Left renal pelvis (tissue), 4 donors: ENCODE measurements at regions not wholly inside any gene's neighbourhood (a gene's known extent, or its start where the extent isn't known, plus 50 kb on each side); places are given as distances from the start of the nearest gene placed in this dataset.

Source experiments
- DNase-seq, 4 donors: peaks; one replicate each; pipeline ENCODE4 v3.0.0-alpha.2; 2013; ENCODE audit warnings: low read depth in 4 of 4, low spot score in 3 of 4

DNA sequence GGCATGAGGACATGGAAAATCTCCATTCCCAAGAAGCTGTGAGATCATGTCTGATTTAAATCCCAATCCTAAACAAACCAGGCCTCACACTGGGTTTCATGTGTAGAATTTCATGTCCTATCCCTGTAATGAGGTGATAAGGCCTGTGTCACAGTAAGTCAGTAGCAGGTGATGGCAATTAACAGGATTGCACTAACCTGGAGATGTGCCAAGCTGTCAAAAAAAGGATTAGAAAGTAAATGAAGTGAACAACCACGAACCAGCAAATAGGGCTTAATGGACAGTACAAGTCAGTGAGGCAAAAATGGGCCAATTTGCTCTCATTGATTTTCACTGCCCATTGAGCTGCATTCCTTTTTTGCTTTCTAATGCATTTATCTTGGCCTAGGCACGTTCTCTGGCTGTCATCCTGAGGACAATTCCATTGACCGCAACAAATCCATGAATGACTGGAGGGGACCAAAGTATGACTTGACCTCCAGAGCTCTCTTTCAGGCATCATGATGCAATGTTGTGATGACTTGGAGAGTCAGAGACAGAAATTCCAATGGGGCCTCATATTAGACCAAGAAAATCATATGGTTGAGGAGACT, 673.6 kb upstream of the ADGRL2 start:
- no peak for DNase-seq

DNA sequence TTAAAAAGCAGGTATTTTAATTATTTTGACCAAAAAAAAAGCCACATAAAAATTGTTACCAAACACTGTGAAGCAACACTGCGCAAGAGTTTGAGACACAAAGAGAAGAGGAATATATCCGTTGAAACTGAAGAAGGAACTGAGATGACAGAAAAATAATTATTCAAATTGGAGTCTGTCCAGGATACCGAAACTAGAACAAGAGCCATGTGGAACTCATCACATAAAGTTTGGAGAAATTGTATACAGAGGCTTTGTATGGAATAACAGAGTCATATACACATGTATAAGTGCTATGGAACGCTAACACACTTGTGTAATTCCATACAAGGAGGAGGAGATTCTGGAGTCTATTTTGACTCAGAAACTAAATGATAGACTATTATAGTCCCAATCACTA, 675.1 kb upstream of the ADGRL2 start:
- no peak for DNase-seq

DNA sequence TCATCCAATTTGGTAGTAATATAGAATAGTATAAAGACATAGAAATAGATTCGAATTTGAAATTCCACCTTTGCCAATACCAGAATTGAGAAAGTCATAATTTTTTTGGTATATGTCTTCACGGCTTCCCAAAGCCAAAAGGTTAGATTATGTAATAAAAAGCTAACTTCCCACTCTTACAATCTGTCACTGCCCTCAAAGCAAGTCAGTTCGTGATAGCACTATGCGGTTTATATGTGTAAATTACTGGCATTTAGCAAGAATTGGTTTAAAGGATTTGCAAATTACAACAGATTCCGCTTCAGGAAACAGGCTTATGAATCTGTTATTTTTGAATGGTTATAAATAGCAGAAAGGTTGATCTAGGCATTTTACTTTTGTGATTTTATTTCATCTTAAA, 679.4 kb upstream of the ADGRL2 start:
- DNase-seq = no peak

DNA sequence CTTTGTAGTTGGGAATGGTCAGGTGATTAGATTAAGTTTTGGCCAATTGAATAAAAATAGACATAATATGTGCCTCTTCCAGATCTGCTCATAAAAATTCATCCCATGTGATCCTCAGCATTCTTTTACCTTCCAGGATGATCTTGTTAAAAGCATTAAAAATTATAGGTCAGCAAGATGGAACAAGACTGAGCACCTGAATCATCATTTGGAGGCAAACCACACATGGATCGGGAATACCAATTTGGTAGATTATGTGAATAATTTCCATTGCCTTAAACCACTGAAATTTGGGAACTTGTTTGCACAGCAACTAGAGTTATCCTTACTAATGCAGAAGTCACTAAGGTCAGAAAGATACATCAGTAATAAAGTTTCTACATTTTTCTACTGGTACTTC, 681.4 kb upstream of the ADGRL2 start:
- no peak for DNase-seq

DNA sequence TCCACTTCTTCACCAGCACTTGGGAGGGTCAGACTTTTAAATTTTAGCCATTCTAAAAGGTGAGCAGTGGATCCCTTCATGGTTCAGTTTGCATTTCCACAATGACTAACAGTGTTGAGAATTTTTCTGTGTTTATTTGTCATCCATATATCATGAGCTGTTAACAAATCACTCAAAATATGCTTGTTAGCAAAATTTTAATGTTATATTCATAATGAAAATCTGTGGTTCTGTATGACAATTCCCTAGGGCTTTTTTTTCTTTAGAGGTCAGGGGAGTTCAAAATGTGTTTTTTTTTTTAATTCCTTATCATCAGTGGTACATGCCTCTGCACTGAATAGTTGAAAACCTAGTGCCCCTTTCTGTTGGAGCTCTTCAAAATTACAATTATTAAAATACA, 682.2 kb upstream of the ADGRL2 start:
- no peak for DNase-seq

DNA sequence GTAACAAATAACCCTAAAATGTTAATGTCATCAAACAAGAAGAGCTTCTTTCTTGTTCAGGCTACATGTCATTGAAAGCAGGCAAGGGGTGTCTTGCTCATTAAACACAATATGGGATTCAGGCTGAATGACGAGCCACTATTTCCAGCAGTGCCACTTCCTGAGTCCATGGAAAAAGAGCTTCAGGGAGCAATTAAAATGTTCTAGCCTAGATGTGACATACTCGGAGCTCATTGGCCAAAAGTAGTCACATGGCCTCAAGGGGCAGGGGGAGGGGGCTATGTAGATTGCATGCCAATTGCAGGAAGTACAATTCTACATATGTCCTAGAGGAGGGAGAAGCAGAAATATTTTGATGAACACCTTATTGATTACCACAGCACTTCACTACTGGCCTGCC, 685.3 kb upstream of the ADGRL2 start:
- DNase-seq = no peak

DNA sequence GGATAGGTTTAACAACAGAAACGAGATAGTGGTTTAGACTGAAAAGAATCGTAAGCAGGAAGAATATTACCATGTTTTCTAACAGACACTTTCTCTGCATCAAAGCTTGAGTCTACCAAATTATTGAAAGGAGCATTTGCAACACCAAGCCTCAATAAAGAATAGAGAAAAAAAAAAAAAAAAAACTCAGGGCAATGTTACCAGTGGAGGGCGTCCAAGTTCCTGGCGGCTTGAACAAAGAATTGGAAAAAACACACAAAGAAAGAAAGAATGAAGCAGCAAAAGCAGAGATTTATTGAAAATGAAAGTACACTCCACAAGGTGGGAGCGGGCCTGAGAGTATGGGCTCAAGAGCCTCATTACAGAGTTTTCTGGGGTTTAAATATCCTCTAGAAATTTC, 686.5 kb upstream of the ADGRL2 start:
- no peak for DNase-seq

DNA sequence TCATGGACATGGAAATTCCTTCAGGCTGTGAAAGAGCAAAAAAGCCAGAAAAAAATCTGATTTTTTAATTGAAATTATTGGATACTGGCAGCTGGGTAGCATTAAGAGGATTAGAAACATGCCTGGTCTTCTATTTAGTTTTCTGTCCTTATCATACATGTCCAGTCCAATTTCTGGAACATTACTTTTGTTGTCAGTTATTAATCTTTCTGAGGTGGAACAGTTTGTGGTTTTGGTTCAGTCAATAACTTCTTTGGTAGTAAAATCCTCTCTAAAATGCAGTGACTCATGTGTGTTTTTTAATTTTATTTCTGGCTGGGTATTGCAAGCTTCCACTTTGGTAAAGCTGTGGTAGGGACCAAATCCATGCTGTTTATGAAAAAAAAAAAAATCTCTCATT, 687.0 kb upstream of the ADGRL2 start:
- DNase-seq = no peak

DNA sequence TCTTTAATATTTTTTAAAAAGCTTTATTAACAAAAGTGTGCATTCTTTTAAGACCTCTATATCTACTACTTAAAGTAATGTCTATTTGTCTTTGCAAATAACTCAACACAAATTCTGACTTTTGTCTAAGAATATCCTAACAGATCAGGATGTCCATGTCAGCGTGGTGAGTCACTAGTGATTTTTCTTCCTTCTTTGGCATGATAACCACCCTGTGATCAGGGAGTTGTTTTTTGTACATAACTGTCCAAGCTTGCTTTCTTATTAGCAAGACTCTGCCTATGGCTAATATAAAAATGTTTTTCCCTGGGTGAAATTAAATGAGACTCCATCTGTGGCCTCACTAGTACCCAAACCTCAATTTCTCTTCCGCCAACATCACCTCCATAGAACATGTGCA, 688.9 kb upstream of the ADGRL2 start:
- DNase-seq = no peak

DNA sequence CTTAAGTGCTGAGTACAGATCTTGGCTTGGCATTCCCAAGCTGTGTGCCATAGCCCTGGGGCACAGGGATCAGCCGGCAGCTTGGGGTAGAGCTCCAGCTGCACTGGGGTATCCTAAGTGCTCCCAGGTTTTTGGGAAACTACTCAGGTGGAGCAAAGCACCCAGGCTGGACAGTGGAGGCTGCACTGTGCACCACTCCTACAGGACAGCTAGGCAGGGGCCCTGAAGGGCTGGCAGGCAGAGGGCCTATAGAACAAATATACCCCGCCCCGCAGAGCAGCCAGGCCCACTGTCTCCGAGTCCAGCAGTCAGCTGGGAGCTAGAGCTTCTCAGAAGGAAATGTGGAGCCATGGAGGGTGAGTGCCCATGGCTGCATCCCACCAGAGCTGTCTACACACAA, 691.7 kb upstream of the ADGRL2 start:
- no peak for DNase-seq

DNA sequence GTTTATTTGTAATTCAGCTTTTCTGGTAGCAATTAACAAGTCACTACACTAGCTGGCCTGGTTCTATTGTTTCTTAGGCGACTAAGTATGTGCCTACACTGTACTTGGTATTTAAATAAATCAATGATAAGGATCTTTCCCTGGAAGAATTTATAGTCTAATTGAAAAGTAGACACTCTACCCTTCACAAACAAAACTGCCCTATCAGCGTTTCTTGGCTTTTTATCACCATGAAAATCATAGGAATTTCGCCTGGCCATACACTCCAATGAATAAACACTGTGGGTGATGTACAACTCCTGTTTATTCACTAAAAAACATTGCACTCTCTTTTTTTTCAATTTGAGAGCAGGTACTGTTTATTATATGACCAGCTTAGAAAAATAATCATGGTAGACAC, 702.9 kb upstream of the ADGRL2 start:
- DNase-seq = no peak

DNA sequence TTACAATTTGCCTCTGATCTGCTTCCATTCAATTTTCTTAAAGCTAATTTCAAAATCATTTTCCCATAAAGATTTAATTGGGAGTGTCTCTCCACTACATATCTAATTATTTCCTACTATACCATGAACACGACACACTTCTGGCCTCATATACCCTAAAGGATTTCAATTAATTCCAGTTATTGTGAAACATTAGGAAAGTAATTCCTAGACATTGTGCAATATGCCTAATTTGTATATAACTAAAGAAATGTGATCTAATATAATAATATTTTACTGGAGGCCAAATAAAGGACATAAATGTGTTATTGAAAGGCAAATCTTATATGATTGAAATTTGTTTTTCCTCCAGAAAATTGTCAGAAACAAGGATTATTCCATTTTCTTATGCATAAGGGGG, 727.2 kb upstream of the ADGRL2 start:
- no peak for DNase-seq

DNA sequence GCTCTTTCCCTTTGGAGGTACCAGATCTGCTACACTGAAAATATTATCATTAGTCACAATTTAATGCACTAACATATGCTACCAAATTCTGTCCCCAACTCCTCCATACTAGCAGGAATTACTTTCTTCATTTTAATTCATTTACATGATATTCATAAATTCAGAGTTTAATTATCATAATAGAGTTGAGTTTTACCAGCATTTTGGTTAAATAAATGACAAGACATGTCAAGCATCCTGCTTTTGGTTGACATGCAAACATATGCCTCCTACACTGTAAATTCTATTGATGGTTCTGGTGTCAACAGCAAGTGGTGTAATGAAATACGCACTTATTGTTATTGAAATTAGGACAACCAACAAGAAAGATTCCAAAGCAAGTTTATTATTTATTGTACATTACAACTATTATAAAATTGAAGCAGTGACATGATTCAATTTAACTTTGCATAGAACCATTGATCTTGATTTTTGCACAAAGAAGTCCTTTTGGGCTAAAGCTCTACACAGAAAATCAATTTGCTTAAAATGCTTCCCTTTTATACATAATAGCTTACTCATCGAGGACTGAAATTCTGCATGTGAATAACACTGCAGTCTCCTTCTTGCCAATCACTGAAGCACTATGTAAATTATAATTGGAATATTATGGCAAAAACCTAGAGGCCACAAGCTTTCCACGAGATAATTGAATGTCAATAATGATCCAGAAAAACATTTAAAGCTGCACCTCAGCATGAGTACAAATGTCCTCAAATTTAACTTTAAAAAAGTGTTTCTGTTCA, 728.6 kb upstream of the ADGRL2 start:
- DNase-seq = no peak

DNA sequence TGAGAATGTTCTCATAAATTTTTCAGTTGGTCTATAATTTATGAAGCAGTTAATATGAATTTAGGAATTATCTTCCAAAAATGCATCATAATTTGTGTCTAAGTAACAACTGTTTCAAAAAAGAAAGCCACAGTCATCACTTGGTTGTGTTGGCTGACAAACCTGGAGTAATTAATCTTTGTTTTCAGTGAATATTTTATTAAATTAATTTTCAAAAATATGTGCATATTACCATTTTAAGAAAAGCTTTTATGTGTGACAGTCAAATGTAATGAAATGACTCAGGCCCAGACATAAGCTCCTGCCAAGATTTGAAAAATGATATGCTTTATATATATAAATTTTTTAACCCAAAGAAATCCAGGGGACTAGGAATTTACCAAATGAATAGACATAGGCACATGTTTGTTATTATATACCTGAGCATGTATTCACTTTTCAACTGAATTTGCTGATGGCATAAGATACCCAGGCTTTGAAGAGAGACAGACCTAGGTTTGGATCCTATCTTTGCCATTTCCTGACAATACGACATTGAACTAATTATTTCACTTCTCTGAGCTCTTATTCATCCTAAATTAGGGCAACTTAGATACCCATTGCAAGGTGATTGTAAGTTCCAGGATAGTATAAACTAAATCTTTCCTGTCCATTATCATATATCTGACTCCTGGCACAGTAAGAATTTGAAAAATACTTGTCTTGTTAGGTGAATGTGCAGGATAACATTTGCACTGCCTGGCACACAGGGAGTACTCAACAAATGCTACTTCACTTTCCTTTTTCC, 729.5 kb upstream of the ADGRL2 start:
- no peak for DNase-seq

DNA sequence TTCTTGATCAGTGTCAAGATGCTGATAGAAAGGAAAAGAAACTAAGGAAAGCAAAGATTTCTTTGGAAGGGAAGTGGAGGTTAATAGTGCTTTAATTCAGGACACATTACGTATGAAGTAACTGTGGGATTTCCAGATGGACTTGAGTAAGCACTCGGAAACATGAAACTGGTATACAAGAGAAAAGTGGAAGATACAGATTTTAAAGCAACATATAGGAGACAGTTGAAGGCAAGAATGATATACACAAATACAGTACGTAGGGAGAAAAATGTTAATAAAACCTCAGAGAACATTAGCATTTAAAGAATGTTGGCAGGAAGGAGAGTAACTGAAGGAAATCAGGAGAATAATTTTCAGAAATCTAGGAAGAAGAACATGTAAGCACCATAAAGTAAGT, 730.9 kb upstream of the ADGRL2 start:
- no peak for DNase-seq

DNA sequence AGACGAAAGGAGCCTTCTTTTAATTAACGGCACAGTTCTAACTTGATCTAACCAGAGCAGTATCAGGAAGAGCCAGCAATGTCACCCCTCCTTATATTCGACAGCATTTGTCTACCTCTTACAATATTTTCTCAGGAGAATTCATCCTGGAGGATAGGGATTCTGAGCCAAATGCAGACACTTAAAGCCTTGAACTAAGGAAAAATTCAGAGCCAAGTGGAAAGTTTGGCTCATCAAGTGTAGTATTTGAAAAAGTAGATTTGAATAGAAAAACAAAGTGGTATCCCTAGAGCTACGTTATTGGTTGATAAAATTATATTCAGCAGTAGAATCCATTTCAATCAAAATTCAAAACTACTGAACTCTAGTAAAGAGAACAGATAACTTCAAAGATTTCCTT, 732.0 kb upstream of the ADGRL2 start:
- DNase-seq = no peak

DNA sequence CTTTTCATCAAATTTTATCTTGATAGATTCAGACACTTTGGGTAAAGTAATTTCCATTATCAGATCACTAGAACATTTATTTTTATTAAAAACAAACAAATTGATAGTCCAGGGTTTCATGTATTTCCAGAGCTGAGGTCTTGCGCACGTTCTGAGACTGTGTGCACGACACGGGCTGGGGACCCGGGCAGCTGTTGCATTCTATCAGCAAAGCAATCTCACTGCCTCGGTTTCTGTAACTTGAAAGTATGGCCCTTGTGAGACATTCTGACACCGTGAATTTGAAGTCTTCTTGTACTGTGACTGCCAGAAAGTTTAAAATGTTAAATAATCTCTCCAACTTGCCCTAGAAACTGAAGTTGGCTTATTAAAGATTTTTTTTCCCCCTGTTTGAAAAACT, 746.9 kb upstream of the ADGRL2 start:
- DNase-seq = no peak

DNA sequence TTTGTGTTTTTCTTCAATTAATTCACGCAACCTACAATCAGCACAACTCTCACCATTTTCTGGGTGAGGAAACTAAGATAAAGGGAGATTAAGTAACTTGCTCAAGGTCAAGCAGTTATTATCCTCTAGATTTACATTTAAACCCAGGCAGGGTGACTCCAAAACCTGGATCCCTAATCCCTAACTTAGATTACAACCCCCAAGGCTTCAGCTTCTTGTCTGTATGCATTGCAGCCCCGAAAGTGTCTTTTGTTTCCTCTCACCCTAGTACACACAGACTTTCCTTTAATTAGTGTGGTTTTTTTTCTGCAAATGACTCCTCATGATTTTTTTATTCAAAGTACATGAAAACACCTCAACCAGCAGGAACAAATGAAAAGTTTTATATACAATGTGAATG, 748.6 kb upstream of the ADGRL2 start:
- DNase-seq = no peak

DNA sequence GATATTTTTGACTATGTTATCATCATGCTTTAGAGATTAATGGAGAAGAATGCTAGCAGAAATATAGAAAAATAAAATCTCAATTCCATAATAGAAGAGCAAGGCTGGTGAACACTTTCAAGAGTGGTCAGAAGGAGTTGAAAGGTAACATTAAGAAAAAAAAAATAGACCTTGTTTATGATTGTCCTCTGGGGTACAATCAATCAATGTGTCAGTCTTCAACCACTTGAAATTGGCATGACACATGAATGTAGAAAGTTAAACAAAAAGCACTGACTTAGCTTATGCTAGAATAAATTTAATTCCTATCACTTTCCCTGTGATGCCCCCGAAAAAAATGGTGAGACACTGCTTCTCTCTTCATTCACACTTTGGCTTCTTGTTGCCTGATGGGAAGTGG, 750.3 kb upstream of the ADGRL2 start:
- DNase-seq = no peak

DNA sequence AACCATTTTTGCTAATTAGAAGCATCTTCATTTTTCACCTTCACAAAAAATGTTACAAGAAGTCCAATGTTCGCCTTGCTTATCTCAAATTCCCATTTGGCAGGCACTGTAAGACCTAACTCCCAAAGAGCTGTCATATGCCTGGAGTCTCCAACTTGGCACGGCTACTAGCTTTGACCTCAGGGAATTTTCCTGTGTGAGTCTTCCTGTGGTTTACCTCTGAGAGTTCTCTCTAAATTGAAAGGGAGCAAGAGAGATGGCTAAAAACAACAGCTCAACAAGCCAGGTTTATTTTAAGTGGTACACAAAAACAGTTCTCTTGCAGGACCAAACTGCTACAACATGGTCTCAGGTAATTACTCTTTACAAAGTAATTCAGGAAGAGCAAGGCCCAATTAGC, 756.0 kb upstream of the ADGRL2 start:
- no peak for DNase-seq

DNA sequence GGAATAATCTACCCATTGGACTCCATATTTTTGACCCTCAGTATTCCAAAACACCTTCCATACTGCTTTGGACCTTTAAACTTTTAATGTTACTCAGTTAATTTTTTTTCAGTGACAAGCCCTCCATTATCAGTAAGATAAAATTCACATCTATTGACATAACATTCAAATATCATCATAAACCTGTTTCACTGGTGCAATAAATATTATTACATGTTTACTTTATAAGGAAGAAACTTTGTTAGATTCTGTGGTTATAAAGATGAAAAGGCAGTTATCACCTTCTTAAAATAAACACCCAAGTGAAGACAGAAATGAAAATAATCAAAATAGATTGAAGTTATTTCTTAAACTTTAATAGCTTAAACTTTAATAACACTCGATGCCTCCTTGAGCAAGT, 758.5 kb upstream of the ADGRL2 start:
- no peak for DNase-seq

DNA sequence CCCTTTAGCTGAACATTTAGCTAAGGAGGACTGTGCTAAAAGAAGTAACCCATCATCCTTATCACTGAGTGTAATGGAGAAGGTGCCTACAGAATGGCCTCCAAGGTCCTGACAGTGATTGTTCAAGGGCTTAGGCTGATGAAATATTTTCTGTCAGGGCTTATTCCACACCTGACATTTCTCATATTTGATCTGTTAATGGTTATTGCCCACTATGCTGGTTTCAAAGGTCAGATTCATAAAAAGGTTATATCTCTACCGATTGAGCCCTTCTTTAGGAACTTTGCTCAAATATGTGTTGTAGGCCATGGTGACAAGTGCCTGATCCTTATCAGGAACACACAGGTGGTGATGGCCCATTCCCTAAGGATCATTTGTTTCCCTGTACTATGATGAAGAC, 766.4 kb upstream of the ADGRL2 start:
- DNase-seq = no peak
